ENCODE measurements at regions not wholly inside any gene's neighbourhood (a gene's known extent, or its start where the extent isn't known, plus 50 kb on each side); places are given as distances from the start of the nearest gene placed in this dataset.

GRCh38 chr12:88399811-88400210, 180.5 kb downstream of the KITLG start:
- FAIRE-seq: no peak

GRCh38 chr12:88400302-88400701, 180.0 kb downstream of the KITLG start:
- Histone ChIP-seq H3K4me2 (ENCODE audit: insufficient read depth, low read length) (no peak overlapping the region), H3K4me3 (replicated peaks in 1 of 3; ENCODE audit: insufficient read depth in 1 of 3, low read depth in 1 of 3, low read length in 3 of 3) (no peak overlapping the region), H3K9me1 (replicated peaks; ENCODE audit: control insufficient read depth, extremely low read depth, insufficient read depth, low read length) (no peaks in the 10 kb centered on the region), H3K79me2 (ENCODE audit: control insufficient read depth, insufficient read depth, low read length) (no peaks in the 10 kb centered on the region), H3K9me3 (replicated peaks; ENCODE audit: control insufficient read depth, insufficient read depth, low read length) (no peaks in the 10 kb centered on the region), H3K27me3 (ENCODE audit: control insufficient read depth in 2 of 2, insufficient read depth in 2 of 2, low read length in 2 of 2) (no peaks in the 10 kb centered on the region), H3K4me1 (ENCODE audit: control insufficient read depth, extremely low read depth, insufficient read depth, low read length) (no peaks in the 10 kb centered on the region), H3K36me3 (ENCODE audit: control insufficient read depth in 2 of 2, extremely low read depth in 1 of 2, insufficient read depth in 2 of 2, low read length in 2 of 2) (no peaks in the 10 kb centered on the region), H4K20me1 (replicated peaks; ENCODE audit: control insufficient read depth, extremely low read depth, insufficient read depth, low read length) (no peaks in the 10 kb centered on the region), H2AFZ (ENCODE audit: low read depth, low read length) (no peak overlapping the region), H3K9ac (replicated peaks; ENCODE audit: extremely low read depth, insufficient read depth, low read length) (no peak overlapping the region), H3K27ac (ENCODE audit: insufficient read depth, low read depth, low read length) (no peak overlapping the region)
- BruUV-seq (replicated peaks): no TSS peak
- FAIRE-seq: no peak
- intact Hi-C loops (cut with micrococcal nuclease) (no loop called here), dilution Hi-C loops (cut with MboI; ENCODE audit: extremely low pct_ligation_motif_present, low sequenced_read_pairs) (no loop called here)
- TF ChIP-seq FOS (IDR thresholded peaks at IDR 0.05; ENCODE audit: borderline replicate concordance, insufficient read depth, low read length) (no peak), MAX (IDR thresholded peaks at IDR 0.05; ENCODE audit: insufficient read depth, insufficient read length) (no peak), POLR2AphosphoS5 (IDR thresholded peaks at IDR 0.05; ENCODE audit: insufficient read depth, low read depth, low read length) (no peak), MYC (IDR thresholded peaks at IDR 0.05; ENCODE audit: low read depth, low read length) (no peak), CTCF (IDR thresholded peaks at IDR 0.05; ENCODE audit: extremely low read depth in 1 of 2, insufficient read depth in 1 of 2, low read depth in 1 of 2, low read length in 2 of 2) (no peak)
- no peak for DNase-seq (ENCODE audit: low read depth, low spot score)
- ChIA-PET CTCF (interaction anchor here (0.9 to 1.4 kb wide), 3 partner anchors 8 to 12 kb away, joined by 3 to 5 read pairs (median 3); no protein-coding TSS in a partner anchor), POLR2A (no interaction called here)

More at GRCh38 chr12:88399811-88400210, 180.5 kb downstream of the KITLG start:
- Histone ChIP-seq H2AFZ (ENCODE audit: low read depth, low read length) (no peak overlapping the region), H4K20me1 (replicated peaks; ENCODE audit: control insufficient read depth, extremely low read depth, insufficient read depth, low read length) (no peaks in the 10 kb centered on the region), H3K9ac (replicated peaks; ENCODE audit: extremely low read depth, insufficient read depth, low read length) (no peak overlapping the region), H3K9me3 (replicated peaks; ENCODE audit: control insufficient read depth, insufficient read depth, low read length) (no peaks in the 10 kb centered on the region), H3K79me2 (ENCODE audit: control insufficient read depth, insufficient read depth, low read length) (no peaks in the 10 kb centered on the region), H3K4me1 (ENCODE audit: control insufficient read depth, extremely low read depth, insufficient read depth, low read length) (no peaks in the 10 kb centered on the region), H3K27me3 (ENCODE audit: control insufficient read depth in 2 of 2, insufficient read depth in 2 of 2, low read length in 2 of 2) (no peaks in the 10 kb centered on the region), H3K36me3 (ENCODE audit: control insufficient read depth in 2 of 2, extremely low read depth in 1 of 2, insufficient read depth in 2 of 2, low read length in 2 of 2) (no peaks in the 10 kb centered on the region), H3K4me3 (replicated peaks in 1 of 3; ENCODE audit: insufficient read depth in 1 of 3, low read depth in 1 of 3, low read length in 3 of 3) (no peak overlapping the region), H3K9me1 (replicated peaks; ENCODE audit: control insufficient read depth, extremely low read depth, insufficient read depth, low read length) (no peaks in the 10 kb centered on the region), H3K27ac (ENCODE audit: insufficient read depth, low read depth, low read length) (no peak overlapping the region), H3K4me2 (ENCODE audit: insufficient read depth, low read length) (no peak overlapping the region)
- TF ChIP-seq JUN (IDR thresholded peaks at IDR 0.05; ENCODE audit: borderline replicate concordance, insufficient read depth, insufficient read length, low read depth): no peak
- no peak for TF ChIP-seq POLR2AphosphoS5 (IDR thresholded peaks at IDR 0.05; ENCODE audit: insufficient read depth, low read depth, low read length)
- TF ChIP-seq EZH2 (IDR thresholded peaks at IDR 0.05; ENCODE audit: borderline replicate concordance, low read depth, low read length, severe bottlenecking): no peak
- no peak for TF ChIP-seq MYC (IDR thresholded peaks at IDR 0.05; ENCODE audit: low read depth, low read length)
- no peak for TF ChIP-seq MAX (IDR thresholded peaks at IDR 0.05; ENCODE audit: insufficient read depth, insufficient read length)
- TF ChIP-seq FOS (IDR thresholded peaks at IDR 0.05; ENCODE audit: borderline replicate concordance, insufficient read depth, low read length): no peak
- TF ChIP-seq POLR2A (IDR thresholded peaks at IDR 0.05; ENCODE audit: low read depth, low read length): no peak
- no peak for TF ChIP-seq GATA2 (IDR thresholded peaks at IDR 0.05; ENCODE audit: insufficient read depth, insufficient read length, low read depth, low read length)
- DNase-seq (ENCODE audit: low read depth, low spot score): no peak
- no TSS peak for BruUV-seq (replicated peaks)
- dilution Hi-C loops (cut with MboI; ENCODE audit: extremely low pct_ligation_motif_present, low sequenced_read_pairs): no loop called here
- POLR2A ChIA-PET: no interaction called here
- CTCF ChIA-PET: interaction anchor here (0.9 to 1.4 kb wide), 2 partner anchors 8 to 10 kb away, joined by 3 read pairs; no protein-coding TSS in a partner anchor
- intact Hi-C loops (cut with micrococcal nuclease): loop anchor here (10.0 kb wide), 1 partner anchor 595 kb away; no protein-coding TSS in a partner anchor

All from endothelial cell of umbilical vein (primary cell).